DOHH2 (cell line): ENCODE measurements at regions not wholly inside any gene's neighbourhood (a gene's known extent, or its start where the extent isn't known, plus 50 kb on each side); places are given as distances from the start of the nearest gene placed in this dataset.

Experiments used
- H3F3A ChIP-seq: fragments of 200-600 bp; sonication (generic), shearing (Covaris generic); 2 replicates; pipeline ENCODE4 v1.6.0; 2016; ENCODE audit warnings: antibody characterized with exemption, mild to moderate bottlenecking; ENCODE audit not compliant: control insufficient read depth, insufficient read depth
- H3K27ac ChIP-seq: fragments of 200-600 bp; sonication (generic); 2 replicates; pipeline ENCODE4 v1.5.1; 2014; ENCODE audit warnings: low read depth, mild to moderate bottlenecking, low read length, moderate library complexity
- H3K27me3 ChIP-seq: fragments of 200-600 bp; sonication (generic); 2 replicates; pipeline ENCODE4 v1.6.1; 2014; ENCODE audit warnings: mild to moderate bottlenecking, low read length, mixed read lengths; ENCODE audit not compliant: control insufficient read depth
- H3K36me3 ChIP-seq: fragments of 200-600 bp; sonication (generic); 2 replicates; pipeline ENCODE4 v1.6.1; 2014; ENCODE audit warnings: mild to moderate bottlenecking, low read length, moderate library complexity, mixed read lengths; ENCODE audit not compliant: control insufficient read depth
- H3K4me1 ChIP-seq: fragments of 200-600 bp; sonication (generic); 2 replicates; pipeline ENCODE4 v1.6.1; 2014; ENCODE audit warnings: mild to moderate bottlenecking, low read length, mixed read lengths; ENCODE audit not compliant: control insufficient read depth
- H3K4me2 ChIP-seq: fragments of 200-600 bp; sonication (generic); 2 replicates; pipeline ENCODE4 v1.6.0; 2014; ENCODE audit warnings: mild to moderate bottlenecking, low read length, moderate library complexity
- H3K4me3 ChIP-seq: fragments of 200-600 bp; sonication (generic); 2 replicates; pipeline ENCODE4 v1.5.1; 2014; ENCODE audit warnings: mild to moderate bottlenecking, low read length, mixed read lengths
- H3K79me2 ChIP-seq: fragments of 200-600 bp; sonication (generic); 2 replicates; pipeline ENCODE4 v1.6.1; 2014; ENCODE audit warnings: mild to moderate bottlenecking, low read length, mixed read lengths; ENCODE audit not compliant: control insufficient read depth
- H3K9me2 ChIP-seq: fragments of 200-600 bp; sonication (generic); replicated peaks from 2 replicates; pipeline ENCODE4 v1.6.1; 2014; ENCODE audit warnings: mild to moderate bottlenecking, low read length, mixed read lengths; ENCODE audit not compliant: control insufficient read depth
- H3K9me3 ChIP-seq: fragments of 200-600 bp; sonication (generic); 2 replicates; pipeline ENCODE4 v1.6.1; 2014; ENCODE audit warnings: antibody characterized with exemption, low read length, mixed read lengths; ENCODE audit not compliant: control insufficient read depth, insufficient read depth
- H4K20me1 ChIP-seq: fragments of 200-600 bp; sonication (generic); 2 replicates; pipeline ENCODE4 v1.6.0; 2014; ENCODE audit warnings: low read depth, mild to moderate bottlenecking, antibody characterized with exemption, low read length, moderate library complexity; ENCODE audit not compliant: control insufficient read depth, insufficient read depth
- CTCF ChIP-seq: fragments of 200-600 bp; sonication (generic); IDR thresholded peaks from one replicate; pipeline ENCODE4 v1.5.1; 2014; ENCODE audit warnings: antibody characterized with exemption, mild to moderate bottlenecking, low read depth, low read length; ENCODE audit not compliant: poor library complexity, severe bottlenecking
- EZH2phosphoT487 ChIP-seq: fragments of 200-600 bp; sonication (generic); IDR thresholded peaks from 2 replicates; pipeline ENCODE4 v1.6.1; 2017; ENCODE audit warnings: borderline replicate concordance, mild to moderate bottlenecking, antibody characterized with exemption, low read length, moderate library complexity, mixed read lengths

GRCh38 chr2:16718576-16719484 is 53.2 kb upstream of the CYRIA start:
- Histone ChIP-seq H3K36me3 (no peaks in the 10 kb centered on the region), H3K4me2 (no peak overlapping the region), H3K9me2 (no peaks in the 10 kb centered on the region), H3K27me3 (no peaks in the 10 kb centered on the region), H4K20me1 (no peaks in the 10 kb centered on the region), H3K4me1 (peaks cover 21% of the 10 kb centered on the region), H3K9me3 (no peaks in the 10 kb centered on the region), H3K79me2 (no peaks in the 10 kb centered on the region), H3F3A (no peaks in the 10 kb centered on the region), H3K27ac (no peak overlapping the region), H3K4me3 (no peak overlapping the region)
- TF ChIP-seq EZH2phosphoT487: no peak
- no peak for TF ChIP-seq CTCF

- no peak for TF ChIP-seq CTCF
- TF ChIP-seq EZH2phosphoT487: no peak
- no peak overlapping the region for H3K27ac ChIP-seq
- no peaks in the 10 kb centered on the region for H3K36me3 ChIP-seq
- no peak overlapping the region for H3K4me3 ChIP-seq
- no peaks in the 10 kb centered on the region for H4K20me1 ChIP-seq
- no peaks in the 10 kb centered on the region for H3K79me2 ChIP-seq
- H3K9me3 ChIP-seq: no peaks in the 10 kb centered on the region
- H3K4me2 ChIP-seq: no peak overlapping the region
- peaks cover 35% of the 10 kb centered on the region for H3K4me1 ChIP-seq
- H3F3A ChIP-seq: no peaks in the 10 kb centered on the region
- no peaks in the 10 kb centered on the region for H3K9me2 ChIP-seq
- H3K27me3 ChIP-seq: no peaks in the 10 kb centered on the region
Observed at GRCh38 chr2:16717477-16717876, 51.8 kb upstream of the CYRIA start.

- Histone ChIP-seq H3K9me3 (no peaks in the 10 kb centered on the region), H3K79me2 (no peaks in the 10 kb centered on the region), H3K27me3 (no peaks in the 10 kb centered on the region), H3K4me1 (peaks cover 40% of the 10 kb centered on the region), H4K20me1 (no peaks in the 10 kb centered on the region), H3F3A (no peaks in the 10 kb centered on the region), H3K4me2 (no peak overlapping the region), H3K9me2 (no peaks in the 10 kb centered on the region), H3K36me3 (no peaks in the 10 kb centered on the region), H3K27ac (no peak overlapping the region), H3K4me3 (no peak overlapping the region)
- TF ChIP-seq EZH2phosphoT487: no peak
- TF ChIP-seq CTCF: no peak
Observed at GRCh38 chr2:16716944-16717343, 51.3 kb upstream of the CYRIA start.
